Kidney (tissue), 13 donors: ENCODE measurements at regions not wholly inside any gene's neighbourhood (a gene's known extent, or its start where the extent isn't known, plus 50 kb on each side); places are given as distances from the start of the nearest gene placed in this dataset.

ENCODE experiments used
- DNase-seq, 5 donors: peaks; one replicate each; pipeline ENCODE4 v3.0.0-alpha.2; 2013 to 2020
- FAIRE-seq: peaks from 2 replicates; lab custom pipeline; 2012; peaks lifted over from hg19 to GRCh38; lab: Jason Lieb, UNC
- H3K27ac ChIP-seq, 2 donors: one replicate each; pipeline ENCODE4 v1.7.0; 2013; ENCODE audit warnings: low read depth in 2 of 2, low read length in 2 of 2, inconsistent platforms in 1 of 2
- H3K27me3 ChIP-seq: one replicate; pipeline ENCODE4 v1.7.1; 2013; ENCODE audit warnings: low read length, inconsistent platforms; ENCODE audit not compliant: control insufficient read depth, insufficient read depth
- H3K36me3 ChIP-seq, 3 donors: one replicate each; pipeline versions ENCODE4 v1.7.0 to v1.7.1; 2013; ENCODE audit warnings: low read length in 3 of 3, control low read depth in 1 of 3, inconsistent platforms in 1 of 3; ENCODE audit not compliant: insufficient read depth in 3 of 3, control insufficient read depth in 2 of 3
- H3K4me1 ChIP-seq, 3 donors: one replicate each; pipeline versions ENCODE4 v1.7.0 to v1.7.1; 2013; ENCODE audit warnings: low read length in 3 of 3, inconsistent platforms in 1 of 3, low read depth in 1 of 3; ENCODE audit not compliant: control insufficient read depth in 2 of 3, insufficient read depth in 2 of 3
- H3K4me3 ChIP-seq, 3 donors: one replicate each; pipeline versions ENCODE4 v1.7.0 to v1.8.1; 2013; ENCODE audit warnings: low read length in 3 of 3, control low read depth in 1 of 3, inconsistent platforms in 1 of 3
- H3K9ac ChIP-seq, 3 donors: one replicate each; pipeline versions ENCODE4 v1.7.0 to v1.7.1; 2013; ENCODE audit warnings: low read length in 3 of 3, control low read depth in 1 of 3, inconsistent platforms in 1 of 3
- H3K9me3 ChIP-seq, 3 donors: one replicate each; pipeline versions ENCODE4 v1.7.0 to v1.7.1; 2013; ENCODE audit warnings: low read length in 3 of 3, control low read depth in 1 of 3, inconsistent platforms in 1 of 3; ENCODE audit not compliant: control insufficient read depth in 2 of 3, insufficient read depth in 1 of 3
- CTCF ChIP-seq: IDR thresholded peaks from 3 replicates; pipeline ENCODE4 v1.5.1; 2012; ENCODE audit warnings: mild to moderate bottlenecking, moderate library complexity, borderline replicate concordance; ENCODE audit not compliant: insufficient read depth; ENCODE audit errors: extremely low read depth
- intact Hi-C: fragments of 100-400 bp; cut with DNase I; formaldehyde crosslinking; loops from one replicate; pipeline ENCODE4 v1.11.1; 2022
- donor health status: control.
- donor health status: control.
- donor health status: control.
- donor health status: control.
- donor health status: control.
- donor health status: DM: yes; HTN: yes; CAD: no.
- donor health status: Normal renal cell carcinoma (clear cell type).

DNA sequence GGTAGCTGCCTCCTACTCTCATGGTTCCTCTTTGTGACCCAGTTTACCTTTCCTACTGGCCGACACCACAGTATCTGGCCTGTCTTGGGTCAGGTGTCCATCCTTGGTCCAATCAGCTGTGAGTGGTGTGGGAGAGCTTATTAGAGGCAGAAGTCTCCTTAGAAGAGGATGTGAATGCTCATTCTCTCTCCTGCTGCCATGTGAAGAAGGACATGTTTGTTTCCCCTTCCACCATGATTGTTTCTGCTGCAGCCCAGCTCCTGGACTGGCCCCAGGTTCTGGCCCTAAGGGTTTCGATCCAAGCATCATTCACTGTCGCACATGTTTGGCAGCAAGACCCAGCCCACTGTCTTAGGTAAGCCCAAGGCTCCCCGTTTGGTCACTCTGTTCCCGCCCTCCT is 55.3 kb upstream of the TGIF1 start:
- Histone ChIP-seq H3K27me3 (no peaks in the 10 kb centered on the region), H3K9me3 (peaks cover 0 to 7% (median 0%) of the 10 kb centered on the region in 3 donors), H3K36me3 (no peaks in the 10 kb centered on the region), H3K27ac (no peak overlapping the region), H3K4me3 (no peak overlapping the region), H3K4me1 (peaks cover 0 to 3% (median 0%) of the 10 kb centered on the region in 3 donors), H3K9ac (no peak overlapping the region)
- no peak for FAIRE-seq
- intact Hi-C loops: no loop called here
- no peak for DNase-seq
- TF ChIP-seq CTCF: no peak

- no peak overlapping the region for H3K27ac ChIP-seq
- H3K27me3 ChIP-seq: no peaks in the 10 kb centered on the region
- DNase-seq (no peak), FAIRE-seq (no peak)
- no peaks in the 10 kb centered on the region for H3K36me3 ChIP-seq
- H3K9me3 ChIP-seq: no peaks in the 10 kb centered on the region
- intact Hi-C loops: no loop called here
- peaks cover 0 to 3% (median 0%) of the 10 kb centered on the region in 3 donors for H3K4me1 ChIP-seq
- no peak overlapping the region for H3K4me3 ChIP-seq
- no peak overlapping the region for H3K9ac ChIP-seq
- TF ChIP-seq CTCF: no peak
Observed at GRCh38 chr18:3395466-3395865, 54.5 kb upstream of the TGIF1 start.

- Histone ChIP-seq H3K4me1 (peaks cover 0 to 3% (median 0%) of the 10 kb centered on the region in 3 donors), H3K27ac (no peak overlapping the region), H3K9me3 (no peaks in the 10 kb centered on the region), H3K36me3 (no peaks in the 10 kb centered on the region), H3K27me3 (no peaks in the 10 kb centered on the region), H3K9ac (no peak overlapping the region), H3K4me3 (no peak overlapping the region)
- FAIRE-seq: no peak
- no peak for TF ChIP-seq CTCF
- intact Hi-C loops: no loop called here
- DNase-seq: peak in 2 of 5 donors; percentile 53 to 61
Observed at GRCh38 chr18:3397031-3397750, 52.8 kb upstream of the TGIF1 start.
